Adipocyte (in vitro differentiated cells): ENCODE measurements at regions not wholly inside any gene's neighbourhood (a gene's known extent, or its start where the extent isn't known, plus 50 kb on each side); places are given as distances from the start of the nearest gene placed in this dataset.

Experiments used
- DNase-seq: peaks from one replicate; pipeline ENCODE4 v3.0.0-alpha.2; 2015; ENCODE audit warnings: low read depth
- H3K27me3 ChIP-seq: replicated peaks from 2 replicates; pipeline ENCODE4 v1.7.0; 2013; ENCODE audit warnings: mild to moderate bottlenecking, low read length, moderate library complexity; ENCODE audit not compliant: control insufficient read depth, insufficient read depth
- H3K36me3 ChIP-seq: 2 replicates; pipeline ENCODE4 v1.7.0; 2013; ENCODE audit warnings: low read length, mild to moderate bottlenecking, moderate library complexity; ENCODE audit not compliant: control insufficient read depth, insufficient read depth, severe bottlenecking
- H3K4me1 ChIP-seq: 2 replicates; pipeline ENCODE4 v1.7.0; 2013; ENCODE audit warnings: mild to moderate bottlenecking, low read length, moderate library complexity; ENCODE audit not compliant: control insufficient read depth, insufficient read depth
- H3K4me3 ChIP-seq: 2 replicates; pipeline ENCODE4 v1.7.0; 2013; ENCODE audit warnings: mild to moderate bottlenecking, low read length, moderate library complexity
- H3K9ac ChIP-seq: 2 replicates; pipeline ENCODE4 v1.7.0; 2013; ENCODE audit warnings: mild to moderate bottlenecking, low read length, moderate library complexity
- H3K9me3 ChIP-seq: 2 replicates; pipeline ENCODE4 v1.7.0; 2013; ENCODE audit warnings: mild to moderate bottlenecking, low read length, moderate library complexity; ENCODE audit not compliant: control insufficient read depth

DNA sequence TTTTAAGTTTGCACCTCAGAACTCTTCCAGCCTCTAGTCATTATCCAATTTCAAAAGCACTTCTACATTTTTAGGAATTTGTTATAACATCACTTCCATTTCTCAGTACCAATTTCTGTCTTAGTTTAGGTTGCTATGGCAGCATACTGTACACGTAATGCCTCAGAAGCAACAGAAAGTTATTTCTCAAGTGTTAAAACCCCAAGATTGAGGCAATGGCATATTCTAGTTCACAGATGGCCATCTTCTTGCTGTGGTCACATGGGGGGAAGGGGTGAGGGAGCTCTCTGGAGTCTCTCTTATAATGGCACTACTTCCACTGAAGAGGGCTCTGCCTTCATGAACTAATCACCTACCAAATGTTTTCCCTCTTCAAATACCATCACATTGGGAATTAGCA lies 220.3 kb upstream of the CTSO start:
- no peak overlapping the region for H3K4me3 ChIP-seq
- H3K27me3 ChIP-seq, result no peaks in the 10 kb centered on the region
- no peak for DNase-seq
- no peaks in the 10 kb centered on the region for H3K36me3 ChIP-seq
- H3K9me3 ChIP-seq, result no peaks in the 10 kb centered on the region
- H3K9ac ChIP-seq, result no peak overlapping the region
- H3K4me1 ChIP-seq, result peaks cover 12% of the 10 kb centered on the region

- no peak for DNase-seq
- H3K9ac ChIP-seq, result no peak overlapping the region
- no peaks in the 10 kb centered on the region for H3K9me3 ChIP-seq
- peaks cover 12% of the 10 kb centered on the region for H3K4me1 ChIP-seq
- no peaks in the 10 kb centered on the region for H3K27me3 ChIP-seq
- H3K36me3 ChIP-seq, result no peaks in the 10 kb centered on the region
- H3K4me3 ChIP-seq, result no peak overlapping the region
Observed at GRCh38 chr4:156173486-156173885, 219.8 kb upstream of the CTSO start.

DNA sequence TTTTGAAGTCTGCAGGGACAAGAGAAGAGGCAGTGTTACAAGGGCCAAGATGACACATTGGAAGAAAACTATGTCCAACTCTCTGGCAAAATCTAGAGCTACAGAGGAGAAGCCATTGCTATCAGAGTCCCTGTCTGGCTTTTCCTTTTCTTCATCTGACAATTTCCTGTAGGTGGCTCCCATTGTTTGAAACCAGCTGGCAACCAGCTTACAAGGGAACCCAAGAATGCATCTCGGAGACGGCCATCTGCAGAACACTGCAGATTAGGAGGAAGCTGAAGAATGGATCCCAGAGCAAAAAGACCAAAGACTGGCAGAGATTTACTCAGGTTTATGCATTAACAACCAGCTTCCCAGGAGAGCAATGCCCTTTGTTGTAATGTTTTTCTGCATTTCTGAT lies 216.2 kb upstream of the CTSO start:
- Histone ChIP-seq H3K36me3 (no peaks in the 10 kb centered on the region), H3K27me3 (no peaks in the 10 kb centered on the region), H3K4me1 (peaks cover 12% of the 10 kb centered on the region), H3K4me3 (no peak overlapping the region), H3K9me3 (no peaks in the 10 kb centered on the region), H3K9ac (no peak overlapping the region)
- DNase-seq, result no peak

- Histone ChIP-seq H3K36me3 (no peaks in the 10 kb centered on the region), H3K4me3 (no peak overlapping the region), H3K4me1 (peaks cover 12% of the 10 kb centered on the region), H3K9me3 (no peaks in the 10 kb centered on the region), H3K27me3 (no peaks in the 10 kb centered on the region), H3K9ac (no peak overlapping the region)
- peak; percentile 88 for DNase-seq
Observed at GRCh38 chr4:156169011-156169410, 215.3 kb upstream of the CTSO start.

DNA sequence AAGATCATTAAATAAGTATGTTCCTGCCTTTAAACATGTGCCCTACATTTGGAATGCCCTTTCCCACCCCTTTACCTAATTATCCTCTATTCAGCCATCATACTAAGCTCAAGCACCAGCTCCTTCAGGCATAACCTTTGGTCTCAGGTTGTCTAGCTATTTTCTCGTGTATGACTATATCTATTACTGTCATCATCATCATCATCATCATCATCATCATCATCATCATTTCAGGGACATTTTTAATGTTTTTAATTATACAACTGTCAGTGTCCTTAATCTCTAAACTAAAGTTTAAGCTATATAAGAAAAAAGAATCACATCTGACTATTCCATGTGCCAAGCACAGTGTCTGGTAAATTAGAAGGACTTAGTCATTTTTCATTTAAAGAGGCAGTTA lies 214.6 kb upstream of the CTSO start:
- H3K4me3 ChIP-seq, result no peak overlapping the region
- H3K9me3 ChIP-seq, result no peaks in the 10 kb centered on the region
- no peaks in the 10 kb centered on the region for H3K27me3 ChIP-seq
- H3K36me3 ChIP-seq, result no peaks in the 10 kb centered on the region
- no peak for DNase-seq
- H3K9ac ChIP-seq, result no peak overlapping the region
- peaks cover 12% of the 10 kb centered on the region for H3K4me1 ChIP-seq

DNA sequence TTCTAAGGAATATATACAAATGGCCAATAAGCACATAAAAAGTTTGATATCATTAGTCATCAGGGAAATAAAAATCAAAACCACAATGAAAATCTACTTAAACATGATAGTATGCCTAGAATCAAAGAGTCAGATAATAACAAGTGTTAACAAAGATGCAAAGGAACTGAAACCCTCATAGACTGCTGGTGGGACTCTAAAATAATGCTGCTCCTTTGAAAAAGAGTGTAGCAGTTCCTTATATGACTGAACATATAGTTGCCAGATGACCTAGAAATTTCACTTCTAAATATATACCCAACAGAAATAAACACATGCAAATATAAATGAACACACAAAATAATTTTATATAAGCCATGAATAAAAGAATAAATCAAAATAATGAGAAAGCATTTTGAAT lies 205.1 kb upstream of the CTSO start:
- DNase-seq, result no peak
- H3K36me3 ChIP-seq, result no peaks in the 10 kb centered on the region

DNA sequence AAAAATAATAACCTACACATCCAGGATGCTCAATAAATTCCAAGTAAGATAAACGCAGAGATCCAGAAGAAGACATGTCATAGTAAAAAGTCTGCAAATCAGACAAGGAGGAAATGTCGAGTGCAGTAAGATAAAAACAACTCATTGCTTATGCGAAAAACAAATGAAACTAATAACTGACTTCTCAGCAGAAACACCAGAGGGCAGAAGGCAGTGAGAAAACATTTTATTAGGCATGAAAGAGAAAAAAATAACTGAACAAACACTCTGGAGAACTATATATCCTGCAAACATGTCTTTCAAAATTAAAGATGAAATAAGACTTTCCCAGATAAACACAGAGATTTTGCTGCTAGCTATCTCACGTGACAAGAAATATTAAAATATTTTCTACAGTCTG lies 201.3 kb upstream of the CTSO start:
- H3K27me3 ChIP-seq, result no peaks in the 10 kb centered on the region
- no peaks in the 10 kb centered on the region for H3K36me3 ChIP-seq
- no peaks in the 10 kb centered on the region for H3K4me1 ChIP-seq
- H3K4me3 ChIP-seq, result no peak overlapping the region
- DNase-seq, result no peak
- no peak overlapping the region for H3K9ac ChIP-seq
- H3K9me3 ChIP-seq, result no peaks in the 10 kb centered on the region

More for the DNA sequence above, 205.1 kb upstream of the CTSO start:
- Histone ChIP-seq H3K4me3 (no peak overlapping the region), H3K4me1 (no peaks in the 10 kb centered on the region), H3K9me3 (no peaks in the 10 kb centered on the region), H3K27me3 (no peaks in the 10 kb centered on the region), H3K9ac (no peak overlapping the region)

- H3K9ac ChIP-seq, result no peak overlapping the region
- DNase-seq, result no peak
- no peaks in the 10 kb centered on the region for H3K4me1 ChIP-seq
- H3K36me3 ChIP-seq, result no peaks in the 10 kb centered on the region
- no peak overlapping the region for H3K4me3 ChIP-seq
- no peaks in the 10 kb centered on the region for H3K9me3 ChIP-seq
- H3K27me3 ChIP-seq, result no peaks in the 10 kb centered on the region
Observed at GRCh38 chr4:156146571-156146970, 192.9 kb upstream of the CTSO start.

DNA sequence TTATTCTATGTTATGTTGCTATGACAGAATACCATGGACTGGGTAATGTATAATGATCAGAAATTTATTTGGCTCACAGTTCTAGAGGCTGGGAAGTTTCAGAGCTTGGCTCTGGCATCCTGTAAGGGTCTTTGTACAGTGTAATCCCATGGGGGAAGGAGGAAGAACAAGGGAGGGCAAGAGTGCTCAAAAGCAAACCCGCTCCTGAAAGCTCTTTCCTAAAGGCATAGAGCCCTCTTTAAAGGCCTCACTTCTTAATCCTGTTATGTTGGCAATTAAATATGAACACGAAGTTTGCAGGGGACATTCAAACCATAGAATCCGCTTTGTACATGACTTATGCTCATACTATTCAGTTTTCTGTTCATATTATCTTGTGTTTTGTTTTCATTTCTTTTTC lies 191.3 kb upstream of the CTSO start:
- Histone ChIP-seq H3K9ac (no peak overlapping the region), H3K4me3 (no peak overlapping the region), H3K36me3 (no peaks in the 10 kb centered on the region), H3K27me3 (no peaks in the 10 kb centered on the region), H3K4me1 (no peaks in the 10 kb centered on the region), H3K9me3 (no peaks in the 10 kb centered on the region)
- DNase-seq, result no peak

DNA sequence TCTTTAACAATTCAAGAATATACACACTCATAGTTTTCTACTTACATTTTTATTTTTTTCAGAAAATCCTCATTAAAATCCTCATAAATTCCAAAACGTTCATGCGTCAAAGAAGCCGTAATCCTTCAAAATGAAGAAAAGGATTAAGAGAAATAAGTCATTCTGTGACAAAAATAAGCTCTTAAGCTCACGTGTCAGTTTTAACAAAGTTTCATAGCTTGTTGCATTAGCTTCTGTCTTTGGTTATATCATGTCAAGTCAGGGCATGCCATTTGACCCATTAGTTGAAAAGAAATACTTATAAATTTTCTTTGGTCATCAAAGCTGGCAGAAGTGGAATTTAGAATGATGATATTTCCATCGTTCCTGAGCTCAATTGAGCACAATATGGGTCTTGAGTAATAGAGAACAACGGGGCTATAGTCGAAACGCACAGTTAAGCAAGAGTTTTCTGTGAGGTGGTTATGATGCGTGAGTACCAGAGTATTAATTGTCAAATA lies 185.2 kb upstream of the CTSO start:
- DNase-seq, result no peak
- Histone ChIP-seq H3K9ac (no peak overlapping the region), H3K27me3 (no peaks in the 10 kb centered on the region), H3K9me3 (no peaks in the 10 kb centered on the region), H3K36me3 (no peaks in the 10 kb centered on the region), H3K4me1 (no peaks in the 10 kb centered on the region), H3K4me3 (no peak overlapping the region)

DNA sequence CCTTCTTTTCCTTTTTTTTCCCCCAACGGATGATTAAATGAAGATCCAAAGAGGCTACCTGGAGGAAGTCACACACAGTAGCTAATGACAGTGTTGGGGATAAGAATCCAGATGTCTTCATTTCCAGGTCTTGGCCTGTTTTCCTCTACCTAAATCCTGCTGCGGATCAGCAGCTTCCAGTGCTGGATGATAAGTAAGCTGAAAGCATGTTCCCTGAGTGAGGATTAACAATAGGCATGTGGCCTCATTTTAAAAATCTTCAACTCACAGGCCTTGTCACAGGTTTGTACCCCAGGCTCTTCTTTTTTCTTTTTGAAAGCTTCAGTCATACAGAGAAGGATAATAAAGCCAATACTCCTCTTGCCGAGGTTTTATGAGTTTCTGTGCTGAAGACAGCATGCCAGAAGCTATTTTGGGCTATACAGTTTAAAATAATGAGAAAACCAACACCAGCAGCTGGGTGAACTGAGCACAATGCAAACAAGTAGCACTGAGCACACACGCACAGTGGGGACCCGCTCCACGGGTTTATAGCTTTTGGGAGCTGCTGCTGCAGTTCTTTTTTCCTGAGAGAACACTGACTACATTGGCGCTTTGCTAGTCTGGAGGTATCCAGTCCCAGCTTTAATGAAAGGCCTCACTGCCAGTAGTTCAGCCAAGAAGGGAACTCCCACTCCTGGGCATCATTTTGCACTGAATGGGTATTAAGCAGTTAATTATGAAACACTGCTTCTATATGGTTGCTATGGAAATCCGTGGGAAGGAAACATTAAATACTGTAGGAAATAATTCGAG lies 184.2 kb upstream of the CTSO start:
- Histone ChIP-seq H3K27me3 (no peaks in the 10 kb centered on the region), H3K36me3 (no peaks in the 10 kb centered on the region), H3K9ac (no peak overlapping the region), H3K4me3 (no peak overlapping the region), H3K4me1 (no peaks in the 10 kb centered on the region), H3K9me3 (no peaks in the 10 kb centered on the region)
- DNase-seq, result no peak

DNA sequence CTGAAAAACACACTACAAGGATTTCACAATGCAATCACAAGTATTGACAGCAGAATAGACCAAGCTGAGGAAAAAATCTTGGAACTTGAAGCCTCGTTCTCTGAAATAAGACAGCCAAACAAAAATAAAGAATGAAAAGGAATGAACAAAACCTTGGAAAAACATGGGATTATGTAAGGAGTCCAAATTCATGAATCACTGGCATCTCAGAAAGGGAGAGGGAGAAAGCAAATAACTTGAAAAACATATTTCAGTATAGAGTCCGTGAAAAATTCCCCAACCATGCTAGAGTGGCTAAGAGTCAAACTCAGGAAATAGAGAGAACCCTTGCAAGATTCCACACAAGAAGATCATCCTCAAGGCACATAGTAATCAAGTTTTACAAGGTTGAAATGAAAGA lies 178.5 kb upstream of the CTSO start:
- H3K27me3 ChIP-seq, result no peaks in the 10 kb centered on the region
- H3K9ac ChIP-seq, result no peak overlapping the region
- DNase-seq, result peak; percentile 41
- no peaks in the 10 kb centered on the region for H3K4me1 ChIP-seq
- H3K36me3 ChIP-seq, result no peaks in the 10 kb centered on the region
- no peaks in the 10 kb centered on the region for H3K9me3 ChIP-seq
- H3K4me3 ChIP-seq, result no peak overlapping the region
